ENCODE measurements at regions not wholly inside any gene's neighbourhood (a gene's known extent, or its start where the extent isn't known, plus 50 kb on each side); places are given as distances from the start of the nearest gene placed in this dataset.

DNA sequence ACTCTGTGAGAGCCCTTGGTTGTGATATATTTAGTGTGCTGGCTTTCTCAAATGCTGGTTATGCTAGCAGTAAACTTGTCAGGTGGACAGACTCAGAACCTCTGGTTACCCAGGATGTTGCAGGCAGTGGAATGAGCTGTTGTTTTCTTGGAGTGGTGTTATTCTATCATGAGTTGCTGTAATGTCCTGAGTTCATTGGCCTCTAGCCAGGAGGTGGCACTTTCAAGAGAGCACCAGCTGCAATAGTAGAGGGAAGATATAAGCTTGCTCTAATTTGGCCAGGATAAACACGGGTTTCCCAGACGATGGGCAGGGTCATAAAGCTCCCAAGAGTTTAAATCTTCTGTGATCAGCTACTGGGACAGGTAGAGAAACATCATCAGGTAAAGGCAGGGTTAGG, 95.0 kb upstream of the UBQLN2 start:
- TF ChIP-seq CTCF (conservative IDR thresholded peaks at IDR 0.05; ENCODE audit: low read length) (no peak), EZH2phosphoT487 (IDR thresholded peaks at IDR 0.05; ENCODE audit: borderline replicate concordance) (no peak)

Data from Loucy (cell line).